Endothelial cell of umbilical vein (primary cell): ENCODE measurements at regions not wholly inside any gene's neighbourhood (a gene's known extent, or its start where the extent isn't known, plus 50 kb on each side); places are given as distances from the start of the nearest gene placed in this dataset.

Experiments used
- BruUV-seq: library from RNA; stranded (reverse); fragments of 400-500 nt; replicated peaks from 2 replicates; lab custom pipeline; 2021; lab: Mats Ljungman, UMichigan
- CTCF ChIA-PET: fragments of 300-600, 350-600 bp; sonication (Branson Sonifier 250); formaldehyde crosslinking; loops from one replicate; lab custom pipeline; 2021; ENCODE audit warnings: antibody characterized with exemption, inconsistent platforms; lab: Charles Lee
- POLR2A ChIA-PET: fragments of 300-600, 350-600 bp; sonication (Branson Sonifier 250); formaldehyde crosslinking; loops from one replicate; lab custom pipeline; 2021; ENCODE audit warnings: antibody characterized with exemption, inconsistent platforms; lab: Charles Lee
- DNase-seq: peaks from one replicate; pipeline ENCODE4 v3.0.0-alpha.2; 2011; ENCODE audit warnings: low read depth, low spot score
- FAIRE-seq: peaks from 2 replicates; lab custom pipeline; 2011; peaks lifted over from hg19 to GRCh38; lab: Jason Lieb, UNC
- H2AFZ ChIP-seq: 2 replicates; pipeline ENCODE4 v1.6.0; 2012; ENCODE audit warnings: low read depth, low read length, control low read depth, inconsistent platforms
- H3K27ac ChIP-seq: 2 replicates; pipeline ENCODE4 v1.5.1; 2011; ENCODE audit warnings: low read depth, mild to moderate bottlenecking, control low read depth, low read length, moderate library complexity; ENCODE audit not compliant: insufficient read depth
- H3K27me3 ChIP-seq, 2 experiments: 2 replicates each; pipeline versions ENCODE4 v1.6.0 to v1.6.1; 2011; ENCODE audit warnings: low read length in 2 of 2, mixed read lengths in 1 of 2; ENCODE audit not compliant: control insufficient read depth in 2 of 2, insufficient read depth in 2 of 2
- H3K36me3 ChIP-seq, 2 experiments: 2 replicates in 1 of 2; 3 replicates in 1 of 2; pipeline ENCODE4 v1.5.1; 2011; ENCODE audit warnings: low read length in 2 of 2, mild to moderate bottlenecking in 1 of 2, moderate library complexity in 1 of 2; ENCODE audit not compliant: control insufficient read depth in 2 of 2, insufficient read depth in 2 of 2; ENCODE audit errors: extremely low read depth in 1 of 2
- H3K4me1 ChIP-seq: 3 replicates; pipeline ENCODE4 v1.5.1; 2011; ENCODE audit warnings: mild to moderate bottlenecking, low read length; ENCODE audit not compliant: control insufficient read depth, insufficient read depth; ENCODE audit errors: extremely low read depth
- H3K4me2 ChIP-seq: 2 replicates; pipeline ENCODE4 v1.6.1; 2011; ENCODE audit warnings: low read length, control low read depth, mixed read lengths; ENCODE audit not compliant: insufficient read depth
- H3K4me3 ChIP-seq, 3 experiments: fragments of 200-600 bp in 1 of 3; sonication (generic), shearing (Covaris generic) in 1 of 3; replicated peaks in 1 of 3; 2 replicates each; pipeline ENCODE4 v1.5.1; 2011 to 2016; ENCODE audit warnings: control low read depth in 3 of 3, low read length in 3 of 3, mild to moderate bottlenecking in 2 of 3, inconsistent platforms in 1 of 3, low read depth in 1 of 3, moderate library complexity in 1 of 3; ENCODE audit not compliant: insufficient read depth in 1 of 3
- H3K79me2 ChIP-seq: 2 replicates; pipeline ENCODE4 v1.6.0; 2012; ENCODE audit warnings: low read length, inconsistent platforms; ENCODE audit not compliant: control insufficient read depth, insufficient read depth
- H3K9ac ChIP-seq: replicated peaks from 2 replicates; pipeline ENCODE3; 2011; ENCODE audit warnings: low read length, control low read depth; ENCODE audit not compliant: insufficient read depth; ENCODE audit errors: extremely low read depth
- H3K9me1 ChIP-seq: replicated peaks from 3 replicates; pipeline ENCODE4 v1.6.0; 2011; ENCODE audit warnings: mild to moderate bottlenecking, low read length; ENCODE audit not compliant: control insufficient read depth, insufficient read depth; ENCODE audit errors: extremely low read depth
- H3K9me3 ChIP-seq: replicated peaks from 2 replicates; pipeline ENCODE4 v1.5.1; 2012; ENCODE audit warnings: low read length, inconsistent platforms; ENCODE audit not compliant: control insufficient read depth, insufficient read depth
- H4K20me1 ChIP-seq: replicated peaks from 2 replicates; pipeline ENCODE3; 2011; ENCODE audit warnings: mild to moderate bottlenecking, low read length; ENCODE audit not compliant: control insufficient read depth, insufficient read depth; ENCODE audit errors: extremely low read depth
- CTCF ChIP-seq, 2 donors: IDR thresholded peaks; 1 replicate in 1 of 2; 2 replicates in 1 of 2; pipeline ENCODE4 v1.5.1; 2011; ENCODE audit warnings: low read length in 2 of 2, mild to moderate bottlenecking in 2 of 2, moderate library complexity in 2 of 2, control low read depth in 1 of 2, inconsistent platforms in 1 of 2, low read depth in 1 of 2; ENCODE audit not compliant: insufficient read depth in 1 of 2; ENCODE audit errors: extremely low read depth in 1 of 2
- EZH2 ChIP-seq: IDR thresholded peaks from 2 replicates; pipeline ENCODE4 v1.6.1; 2012; ENCODE audit warnings: borderline replicate concordance, low read depth, mild to moderate bottlenecking, moderate library complexity, low read length, inconsistent platforms; ENCODE audit not compliant: severe bottlenecking
- FOS ChIP-seq: IDR thresholded peaks from 2 replicates; pipeline ENCODE4 v1.6.1; 2011; ENCODE audit warnings: mild to moderate bottlenecking, low read length, moderate library complexity, borderline replicate concordance; ENCODE audit not compliant: insufficient read depth
- GATA2 ChIP-seq: IDR thresholded peaks from 2 replicates; pipeline ENCODE4 v1.7.0; 2011; ENCODE audit warnings: low read depth, mild to moderate bottlenecking, moderate library complexity, mixed read lengths, low read length; ENCODE audit not compliant: insufficient read length, insufficient read depth
- JUN ChIP-seq: IDR thresholded peaks from 2 replicates; pipeline ENCODE4 v1.6.1; 2011; ENCODE audit warnings: borderline replicate concordance, low read depth; ENCODE audit not compliant: insufficient read length, insufficient read depth
- MAX ChIP-seq: IDR thresholded peaks from 2 replicates; pipeline ENCODE4 v1.6.1; 2011; ENCODE audit not compliant: insufficient read depth, insufficient read length
- MYC ChIP-seq: IDR thresholded peaks from one replicate; pipeline ENCODE4 v1.6.1; 2011; ENCODE audit warnings: mild to moderate bottlenecking, low read depth, low read length
- POLR2A ChIP-seq: IDR thresholded peaks from 2 replicates; pipeline ENCODE4 v1.6.1; 2012; ENCODE audit warnings: low read depth, mild to moderate bottlenecking, control low read depth, low read length
- POLR2AphosphoS5 ChIP-seq: IDR thresholded peaks from 2 replicates; pipeline ENCODE4 v1.6.1; 2012; ENCODE audit warnings: low read depth, mild to moderate bottlenecking, control low read depth, low read length, moderate library complexity; ENCODE audit not compliant: insufficient read depth
- dilution Hi-C: fragments of 300-500 bp; cut with MboI; formaldehyde crosslinking; loops from one replicate; pipeline ENCODE4 v1.15.0; 2019; ENCODE audit warnings: low sequenced_read_pairs; ENCODE audit not compliant: extremely low pct_ligation_motif_present
- intact Hi-C: fragments of 100-400 bp; cut with micrococcal nuclease; formaldehyde crosslinking; loops from one replicate; pipeline ENCODE4 v1.10.0; 2022

- H3K4me3 ChIP-seq: no peak overlapping the region
- no peaks in the 10 kb centered on the region for H4K20me1 ChIP-seq
- peaks cover 9% of the 10 kb centered on the region for H3K9me3 ChIP-seq
- no peaks in the 10 kb centered on the region for H3K36me3 ChIP-seq
- H3K27ac ChIP-seq: no peak overlapping the region
- H3K79me2 ChIP-seq: no peaks in the 10 kb centered on the region
- intact Hi-C loops: no loop called here
- H3K9ac ChIP-seq: no peak overlapping the region
- BruUV-seq: no TSS peak
- no peak overlapping the region for H2AFZ ChIP-seq
- ChIA-PET CTCF (no interaction called here), POLR2A (no interaction called here)
- H3K4me1 ChIP-seq: no peaks in the 10 kb centered on the region
- H3K9me1 ChIP-seq: no peaks in the 10 kb centered on the region
- dilution Hi-C loops: no loop called here
- FAIRE-seq (no peak), DNase-seq (no peak)
- TF ChIP-seq JUN (no peak), POLR2AphosphoS5 (no peak), POLR2A (no peak), FOS (no peak)
- H3K4me2 ChIP-seq: no peak overlapping the region
- H3K27me3 ChIP-seq: no peaks in the 10 kb centered on the region
These were observed 117.6 kb upstream of the DPP6 start for GRCh38 chr7:153934629-153935028.

GRCh38 chr7:153935095-153935494 is 117.1 kb upstream of the DPP6 start:
- Histone ChIP-seq H3K4me1 (no peaks in the 10 kb centered on the region), H3K36me3 (no peaks in the 10 kb centered on the region), H3K27ac (no peak overlapping the region), H2AFZ (no peak overlapping the region), H3K9me1 (no peaks in the 10 kb centered on the region), H3K4me3 (no peak overlapping the region), H3K27me3 (no peaks in the 10 kb centered on the region), H3K9me3 (peaks cover 9% of the 10 kb centered on the region), H3K9ac (no peak overlapping the region), H3K79me2 (no peaks in the 10 kb centered on the region), H3K4me2 (no peak overlapping the region), H4K20me1 (no peaks in the 10 kb centered on the region)
- FAIRE-seq: no peak
- intact Hi-C loops: no loop called here
- BruUV-seq: no TSS peak
- ChIA-PET POLR2A (no interaction called here), CTCF (no interaction called here)
- dilution Hi-C loops: no loop called here
- TF ChIP-seq MAX (no peak), MYC (no peak), JUN (no peak), CTCF (IDR thresholded peaks at IDR 0.05; ENCODE audit: extremely low read depth in 1 of 2, insufficient read depth in 1 of 2, low read depth in 1 of 2, low read length in 2 of 2) (no peak), EZH2 (no peak), POLR2AphosphoS5 (no peak), POLR2A (no peak), FOS (no peak), GATA2 (no peak)
- no peak for DNase-seq
